ENCODE measurements at regions not wholly inside any gene's neighbourhood (a gene's known extent, or its start where the extent isn't known, plus 50 kb on each side); places are given as distances from the start of the nearest gene placed in this dataset.
"Not testable (repeated sequence)": the region's sequence is repeated elsewhere in the genome, so short reads cannot be mapped to it uniquely, and the experiment has no call there.

DNA sequence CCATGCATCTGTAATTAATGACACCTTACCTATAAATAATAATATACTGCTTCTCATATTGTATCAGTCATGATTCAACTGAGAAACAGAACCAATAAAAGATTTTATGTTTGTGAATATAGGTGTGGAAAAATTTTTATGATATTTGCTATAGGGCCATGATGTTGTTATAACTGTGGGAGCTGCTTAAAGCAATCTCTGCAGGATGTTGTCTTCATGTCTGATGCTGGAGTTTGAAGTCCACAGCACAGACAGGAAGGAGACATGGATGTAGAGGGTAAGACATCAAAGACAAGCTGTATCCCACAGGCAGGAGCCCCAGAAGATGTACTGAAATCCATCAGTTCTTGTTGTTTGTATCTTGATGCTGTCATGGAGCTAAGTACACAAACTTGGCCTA, 366.7 kb upstream of the ANKRD20A1 start:
- DNase-seq; H3K27me3 ChIP-seq; H3K9me3 ChIP-seq; H3K4me3 ChIP-seq; H3K36me3 ChIP-seq; intact Hi-C loops (cut with DNase I); H3K4me1 ChIP-seq (ENCODE audit: insufficient read depth); H3K27ac ChIP-seq: not testable (repeated sequence)

GRCh38 chr9:67477465-67477864, 381.3 kb upstream of the ANKRD20A1 start:
- WGBS, 3 donors: 80% methylated on average over 1 of the region's 4 CpGs; no CpG with 5 or more reads in 2 of the 3 donors
- intact Hi-C loops (cut with DNase I): not testable (repeated sequence)

GRCh38 chr9:67470739-67471138, 388.0 kb upstream of the ANKRD20A1 start:
- H3K36me3 ChIP-seq; DNase-seq; H3K9me3 ChIP-seq; H3K4me3 ChIP-seq; intact Hi-C loops (cut with DNase I); H3K4me1 ChIP-seq (ENCODE audit: insufficient read depth); H3K27me3 ChIP-seq; H3K27ac ChIP-seq: not testable (repeated sequence)
- WGBS, 3 donors: no CpG with 5 or more reads among the region's 5 CpGs

More at GRCh38 chr9:67477465-67477864, 381.3 kb upstream of the ANKRD20A1 start:
- not testable (repeated sequence) for H3K27me3 ChIP-seq; H3K4me1 ChIP-seq (ENCODE audit: insufficient read depth); H3K27ac ChIP-seq; H3K4me3 ChIP-seq; H3K9me3 ChIP-seq; H3K36me3 ChIP-seq; DNase-seq

DNA sequence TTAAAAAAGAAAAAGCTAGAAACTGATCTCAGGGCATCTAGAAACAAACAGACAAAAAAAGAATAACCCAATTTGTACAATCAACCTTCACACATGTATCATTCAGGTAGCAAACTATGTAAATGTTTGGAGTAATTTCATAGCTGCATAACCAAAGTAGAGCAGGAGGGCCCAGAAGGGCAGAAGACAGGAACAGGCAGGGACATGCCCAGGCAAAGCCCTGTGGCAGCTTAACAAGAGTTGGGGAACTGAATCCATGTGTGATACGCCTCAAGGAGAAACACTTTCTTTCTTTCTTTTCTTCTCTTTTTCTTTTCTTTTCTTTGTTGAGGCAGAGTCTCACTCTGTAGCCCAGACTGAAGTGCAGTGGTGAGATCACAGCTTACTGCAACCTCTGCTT, 390.4 kb upstream of the ANKRD20A1 start:
- no CpG with 5 or more reads among the region's 1 CpG for WGBS, 3 donors
- H3K27ac ChIP-seq; DNase-seq; H3K36me3 ChIP-seq; H3K4me3 ChIP-seq; intact Hi-C loops (cut with DNase I); H3K4me1 ChIP-seq (ENCODE audit: insufficient read depth); H3K27me3 ChIP-seq; H3K9me3 ChIP-seq: not testable (repeated sequence)

DNA sequence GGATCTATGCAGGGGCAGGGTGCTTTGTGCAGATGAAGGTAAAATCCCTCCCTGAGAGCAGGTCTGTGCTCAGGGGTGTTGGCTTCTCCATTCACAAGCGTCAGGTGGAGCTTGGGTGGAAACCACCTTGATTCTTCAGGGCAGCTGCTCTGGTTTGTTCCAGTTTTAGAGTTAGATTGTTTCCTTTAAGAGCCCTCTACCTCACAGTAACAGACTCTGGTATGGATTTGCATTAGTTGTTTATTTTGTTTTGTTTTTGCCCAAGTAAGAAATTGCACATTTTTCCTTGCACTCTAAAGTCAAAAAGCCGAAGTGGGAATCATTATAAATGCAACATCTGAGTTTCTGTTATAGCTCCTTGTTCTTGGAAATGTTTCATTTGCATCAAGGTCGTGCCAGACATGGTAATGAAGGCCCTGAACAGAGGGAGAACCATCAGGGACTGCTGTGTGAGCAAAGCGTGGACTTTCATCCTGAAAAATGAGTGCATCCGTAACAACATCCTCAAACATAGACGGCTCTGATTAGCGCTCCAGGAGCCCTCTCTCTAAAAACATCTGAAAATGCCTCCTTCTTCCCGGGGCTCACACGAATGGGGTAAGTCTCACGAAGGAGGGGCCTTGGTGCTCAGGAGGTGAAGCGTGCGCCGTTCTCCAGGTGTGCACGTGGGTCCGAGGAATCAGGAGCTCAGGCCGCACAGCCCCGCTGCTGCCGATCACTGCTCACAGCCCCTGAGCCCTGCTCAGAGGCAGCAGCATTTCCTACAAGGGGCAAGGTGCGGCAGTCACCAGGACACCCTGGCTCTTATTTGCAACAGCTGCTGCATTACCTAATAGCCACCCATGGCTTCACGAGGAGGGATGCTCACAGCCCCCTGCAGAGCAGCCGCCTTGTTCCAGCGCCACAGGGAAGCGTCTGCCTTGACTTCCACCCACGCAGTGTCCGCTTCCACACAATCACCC, 396.7 kb upstream of the ANKRD20A1 start:
- DNase-seq; H3K4me1 ChIP-seq (ENCODE audit: insufficient read depth); H3K9me3 ChIP-seq; H3K27ac ChIP-seq; H3K36me3 ChIP-seq; H3K27me3 ChIP-seq; H3K4me3 ChIP-seq; intact Hi-C loops (cut with DNase I): not testable (repeated sequence)
- no CpG with 5 or more reads among the region's 25 CpGs for WGBS, 3 donors

DNA sequence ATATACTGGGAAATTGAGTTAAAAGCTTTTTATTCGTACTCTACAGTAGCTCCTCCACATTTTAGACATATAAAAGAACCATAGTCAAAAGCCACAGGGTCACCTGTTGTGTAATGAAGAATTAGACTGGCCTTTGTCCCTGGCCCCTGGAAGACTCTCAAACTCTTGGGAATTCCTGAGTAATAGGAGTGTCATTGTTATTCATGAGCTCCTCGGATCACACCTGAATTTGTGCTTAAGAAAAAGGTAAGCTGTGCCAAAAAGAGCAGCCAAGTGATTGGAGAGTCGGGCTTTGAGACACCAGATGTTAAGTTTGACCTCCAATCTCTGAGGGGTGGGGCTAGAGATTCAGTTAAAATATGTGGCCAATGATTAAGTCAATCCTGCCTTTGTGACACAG, 405.8 kb upstream of the ANKRD20A1 start:
- H3K27me3 ChIP-seq; H3K36me3 ChIP-seq; H3K27ac ChIP-seq; H3K4me3 ChIP-seq; H3K4me1 ChIP-seq (ENCODE audit: insufficient read depth); H3K9me3 ChIP-seq; DNase-seq; intact Hi-C loops (cut with DNase I): not testable (repeated sequence)
- no CpG with 5 or more reads among the region's 3 CpGs for WGBS, 3 donors

DNA sequence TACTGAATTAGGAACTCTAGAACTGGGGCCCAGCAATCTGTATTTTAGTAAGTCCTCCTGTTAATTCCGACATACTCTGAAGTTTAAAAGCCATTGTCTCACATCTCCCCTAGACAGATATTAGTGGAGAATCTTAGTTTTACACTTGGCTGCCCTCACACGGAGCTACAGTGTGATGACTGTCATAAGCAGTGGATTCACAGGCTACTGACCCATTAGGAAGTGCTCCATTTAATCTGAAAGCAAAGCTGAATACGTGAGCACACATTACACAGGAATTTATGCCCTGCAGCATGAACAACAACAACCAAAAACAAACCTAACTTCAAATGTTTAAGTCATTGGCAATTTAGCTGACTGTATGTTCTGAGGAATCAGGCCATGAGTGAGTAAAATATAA, 416.4 kb upstream of the ANKRD20A1 start:
- intact Hi-C loops (cut with DNase I); DNase-seq; H3K27me3 ChIP-seq; H3K27ac ChIP-seq; H3K9me3 ChIP-seq; H3K36me3 ChIP-seq; H3K4me3 ChIP-seq; H3K4me1 ChIP-seq (ENCODE audit: insufficient read depth): not testable (repeated sequence)
- WGBS, 3 donors: no CpG with 5 or more reads among the region's 3 CpGs

- H3K4me3 ChIP-seq; H3K27ac ChIP-seq; intact Hi-C loops (cut with DNase I); DNase-seq; H3K9me3 ChIP-seq; H3K27me3 ChIP-seq; H3K36me3 ChIP-seq; H3K4me1 ChIP-seq (ENCODE audit: insufficient read depth): not testable (repeated sequence)
- 57 to 100% (median 80%) methylated on average over 1 of the region's 3 CpGs for WGBS, 3 donors
These were observed 421.7 kb upstream of the ANKRD20A1 start for GRCh38 chr9:67437011-67437410.

- H3K4me3 ChIP-seq; H3K9me3 ChIP-seq; H3K36me3 ChIP-seq; H3K27ac ChIP-seq; intact Hi-C loops (cut with DNase I); DNase-seq; H3K4me1 ChIP-seq (ENCODE audit: insufficient read depth); H3K27me3 ChIP-seq: not testable (repeated sequence)
- no CpG with 5 or more reads among the region's 4 CpGs for WGBS, 3 donors
These were observed 432.5 kb upstream of the SPATA31A3 start for GRCh38 chr9:67424881-67425280.

GRCh38 chr9:67423049-67423728, 430.8 kb upstream of the SPATA31A3 start:
- H3K27me3 ChIP-seq; intact Hi-C loops (cut with DNase I); H3K4me3 ChIP-seq; H3K36me3 ChIP-seq; H3K27ac ChIP-seq; H3K4me1 ChIP-seq (ENCODE audit: insufficient read depth); DNase-seq; H3K9me3 ChIP-seq: not testable (repeated sequence)
- WGBS, 3 donors: 73 to 96% (median 83%) methylated on average over 1 of the region's 9 CpGs

DNA sequence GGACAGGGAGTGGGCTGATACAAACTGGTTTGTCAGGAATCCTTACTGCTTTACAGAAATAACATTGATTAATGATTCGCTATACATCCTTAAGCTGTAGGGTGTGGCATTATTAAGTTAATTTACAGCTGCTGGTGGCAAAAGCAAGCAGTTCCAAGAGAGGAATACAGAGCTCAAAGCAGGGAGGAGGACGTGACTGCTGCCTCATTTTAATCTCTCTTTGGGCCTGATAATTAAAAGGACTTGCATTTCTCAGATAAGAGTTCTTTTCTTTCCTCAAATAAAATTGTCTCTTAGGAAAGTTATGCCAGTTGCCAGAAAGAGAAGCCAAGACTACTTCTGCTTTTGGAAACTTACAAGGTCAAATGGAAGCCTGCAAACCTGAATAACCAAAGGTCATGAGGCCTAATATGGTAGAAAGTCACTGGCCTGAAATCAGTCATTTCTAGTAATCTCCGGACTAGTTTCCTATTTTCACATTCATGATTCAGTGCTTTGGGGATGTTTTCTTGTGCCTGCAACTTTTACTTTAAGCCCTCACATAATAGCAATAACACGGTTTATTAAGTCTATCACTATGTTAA, 426.2 kb upstream of the SPATA31A3 start:
- H3K36me3 ChIP-seq; H3K4me1 ChIP-seq (ENCODE audit: insufficient read depth); DNase-seq; H3K27me3 ChIP-seq; H3K27ac ChIP-seq; intact Hi-C loops (cut with DNase I); H3K4me3 ChIP-seq; H3K9me3 ChIP-seq: not testable (repeated sequence)
- WGBS, 3 donors: no CpG with 5 or more reads among the region's 4 CpGs
